Kidney (tissue), 13 donors: ENCODE measurements at regions not wholly inside any gene's neighbourhood (a gene's known extent, or its start where the extent isn't known, plus 50 kb on each side); places are given as distances from the start of the nearest gene placed in this dataset.

ENCODE experiments used
- DNase-seq, 5 donors: peaks; one replicate each; pipeline ENCODE4 v3.0.0-alpha.2; 2013 to 2020
- FAIRE-seq: peaks from 2 replicates; lab custom pipeline; 2012; peaks lifted over from hg19 to GRCh38; lab: Jason Lieb, UNC
- H3K27ac ChIP-seq, 2 donors: one replicate each; pipeline ENCODE4 v1.7.0; 2013; ENCODE audit warnings: low read depth in 2 of 2, low read length in 2 of 2, inconsistent platforms in 1 of 2
- H3K27me3 ChIP-seq: one replicate; pipeline ENCODE4 v1.7.1; 2013; ENCODE audit warnings: low read length, inconsistent platforms; ENCODE audit not compliant: control insufficient read depth, insufficient read depth
- H3K36me3 ChIP-seq, 3 donors: one replicate each; pipeline versions ENCODE4 v1.7.0 to v1.7.1; 2013; ENCODE audit warnings: low read length in 3 of 3, control low read depth in 1 of 3, inconsistent platforms in 1 of 3; ENCODE audit not compliant: insufficient read depth in 3 of 3, control insufficient read depth in 2 of 3
- H3K4me1 ChIP-seq, 3 donors: one replicate each; pipeline versions ENCODE4 v1.7.0 to v1.7.1; 2013; ENCODE audit warnings: low read length in 3 of 3, inconsistent platforms in 1 of 3, low read depth in 1 of 3; ENCODE audit not compliant: control insufficient read depth in 2 of 3, insufficient read depth in 2 of 3
- H3K4me3 ChIP-seq, 3 donors: one replicate each; pipeline versions ENCODE4 v1.7.0 to v1.8.1; 2013; ENCODE audit warnings: low read length in 3 of 3, control low read depth in 1 of 3, inconsistent platforms in 1 of 3
- H3K9ac ChIP-seq, 3 donors: one replicate each; pipeline versions ENCODE4 v1.7.0 to v1.7.1; 2013; ENCODE audit warnings: low read length in 3 of 3, control low read depth in 1 of 3, inconsistent platforms in 1 of 3
- H3K9me3 ChIP-seq, 3 donors: one replicate each; pipeline versions ENCODE4 v1.7.0 to v1.7.1; 2013; ENCODE audit warnings: low read length in 3 of 3, control low read depth in 1 of 3, inconsistent platforms in 1 of 3; ENCODE audit not compliant: control insufficient read depth in 2 of 3, insufficient read depth in 1 of 3
- CTCF ChIP-seq: IDR thresholded peaks from 3 replicates; pipeline ENCODE4 v1.5.1; 2012; ENCODE audit warnings: mild to moderate bottlenecking, moderate library complexity, borderline replicate concordance; ENCODE audit not compliant: insufficient read depth; ENCODE audit errors: extremely low read depth
- intact Hi-C: fragments of 100-400 bp; cut with DNase I; formaldehyde crosslinking; loops from one replicate; pipeline ENCODE4 v1.11.1; 2022
- donor health status: control.
- donor health status: control.
- donor health status: control.
- donor health status: control.
- donor health status: control.
- donor health status: DM: yes; HTN: yes; CAD: no.
- donor health status: Normal renal cell carcinoma (clear cell type).

GRCh38 chr3:28972921-28973320, 307.9 kb upstream of the RBMS3 start:
- Histone ChIP-seq H3K9ac (no peak overlapping the region), H3K4me3 (no peak overlapping the region), H3K9me3 (peaks cover 0 to 7% (median 2%) of the 10 kb centered on the region in 3 donors), H3K4me1 (no peaks in the 10 kb centered on the region), H3K27me3 (no peaks in the 10 kb centered on the region), H3K27ac (no peak overlapping the region), H3K36me3 (no peaks in the 10 kb centered on the region)
- intact Hi-C loops, result no loop called here
- FAIRE-seq, result no peak
- no peak for DNase-seq
- TF ChIP-seq CTCF, result no peak

GRCh38 chr3:28973609-28974008, 307.3 kb upstream of the RBMS3 start:
- no peak overlapping the region for H3K4me3 ChIP-seq
- no peaks in the 10 kb centered on the region for H3K36me3 ChIP-seq
- H3K9me3 ChIP-seq, result peaks cover 0 to 7% (median 2%) of the 10 kb centered on the region in 3 donors
- FAIRE-seq, result no peak
- DNase-seq, result no peak
- intact Hi-C loops, result no loop called here
- no peaks in the 10 kb centered on the region for H3K27me3 ChIP-seq
- H3K4me1 ChIP-seq, result no peaks in the 10 kb centered on the region
- no peak for TF ChIP-seq CTCF
- H3K27ac ChIP-seq, result no peak overlapping the region
- no peak overlapping the region for H3K9ac ChIP-seq

- Histone ChIP-seq H3K4me1 (no peaks in the 10 kb centered on the region), H3K27me3 (no peaks in the 10 kb centered on the region), H3K4me3 (no peak overlapping the region), H3K36me3 (no peaks in the 10 kb centered on the region), H3K27ac (no peak overlapping the region), H3K9ac (no peak overlapping the region), H3K9me3 (no peaks in the 10 kb centered on the region)
- FAIRE-seq, result no peak
- DNase-seq, result no peak
- intact Hi-C loops, result no loop called here
- no peak for TF ChIP-seq CTCF
Observed at GRCh38 chr3:28978092-28978491, 302.8 kb upstream of the RBMS3 start.

GRCh38 chr3:28980131-28980530, 300.7 kb upstream of the RBMS3 start:
- TF ChIP-seq CTCF, result no peak
- FAIRE-seq (no peak), DNase-seq (no peak)
- H3K9me3 ChIP-seq, result no peaks in the 10 kb centered on the region
- intact Hi-C loops, result no loop called here
- no peak overlapping the region for H3K9ac ChIP-seq
- H3K4me1 ChIP-seq, result no peaks in the 10 kb centered on the region
- no peaks in the 10 kb centered on the region for H3K36me3 ChIP-seq
- H3K4me3 ChIP-seq, result no peak overlapping the region
- H3K27ac ChIP-seq, result no peak overlapping the region
- H3K27me3 ChIP-seq, result no peaks in the 10 kb centered on the region
